ENCODE measurements at regions not wholly inside any gene's neighbourhood (a gene's known extent, or its start where the extent isn't known, plus 50 kb on each side); places are given as distances from the start of the nearest gene placed in this dataset.
"Not testable (repeated sequence)": the region's sequence is repeated elsewhere in the genome, so short reads cannot be mapped to it uniquely, and the experiment has no call there.

- H3K27me3 ChIP-seq: no peaks in the 10 kb centered on the region
- in situ Hi-C loops (cut with MboI; ENCODE audit: low sequenced_read_pairs in 4 of 4) (no loop called here), intact Hi-C loops (cut with DNase I; ENCODE audit: low total_unique reads) (no loop called here)
- DNase-seq: no peak
- ATAC-seq: no peak
- H3K36me3 ChIP-seq: no peaks in the 10 kb centered on the region
- H3K9me3 ChIP-seq: no peaks in the 10 kb centered on the region
- H3K4me1 ChIP-seq: no peaks in the 10 kb centered on the region
- no peak overlapping the region for H3K27ac ChIP-seq
- TF ChIP-seq, protein P1, sequence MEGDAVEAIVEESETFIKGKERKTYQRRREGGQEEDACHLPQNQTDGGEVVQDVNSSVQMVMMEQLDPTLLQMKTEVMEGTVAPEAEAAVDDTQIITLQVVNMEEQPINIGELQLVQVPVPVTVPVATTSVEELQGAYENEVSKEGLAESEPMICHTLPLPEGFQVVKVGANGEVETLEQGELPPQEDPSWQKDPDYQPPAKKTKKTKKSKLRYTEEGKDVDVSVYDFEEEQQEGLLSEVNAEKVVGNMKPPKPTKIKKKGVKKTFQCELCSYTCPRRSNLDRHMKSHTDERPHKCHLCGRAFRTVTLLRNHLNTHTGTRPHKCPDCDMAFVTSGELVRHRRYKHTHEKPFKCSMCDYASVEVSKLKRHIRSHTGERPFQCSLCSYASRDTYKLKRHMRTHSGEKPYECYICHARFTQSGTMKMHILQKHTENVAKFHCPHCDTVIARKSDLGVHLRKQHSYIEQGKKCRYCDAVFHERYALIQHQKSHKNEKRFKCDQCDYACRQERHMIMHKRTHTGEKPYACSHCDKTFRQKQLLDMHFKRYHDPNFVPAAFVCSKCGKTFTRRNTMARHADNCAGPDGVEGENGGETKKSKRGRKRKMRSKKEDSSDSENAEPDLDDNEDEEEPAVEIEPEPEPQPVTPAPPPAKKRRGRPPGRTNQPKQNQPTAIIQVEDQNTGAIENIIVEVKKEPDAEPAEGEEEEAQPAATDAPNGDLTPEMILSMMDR (IDR thresholded peaks at IDR 0.05 in 4 of 5, conservative IDR thresholded peaks at IDR 0.05 in 1 of 5): no peak
- TF ChIP-seq POLR2A (IDR thresholded peaks at IDR 0.05): no peak
- no peak overlapping the region for H3K4me3 ChIP-seq
Observed at GRCh38 chrX:120719622-120720021, 89.8 kb upstream of the C1GALT1C1 start.

- H3K27me3 ChIP-seq: no peaks in the 10 kb centered on the region
- ATAC-seq (no peak), DNase-seq (no peak)
- H3K36me3 ChIP-seq: no peaks in the 10 kb centered on the region
- intact Hi-C loops (cut with DNase I; ENCODE audit: low total_unique reads): no loop called here
- H3K27ac ChIP-seq: no peak overlapping the region
- TF ChIP-seq POLR2A (IDR thresholded peaks at IDR 0.05): no peak
- TF ChIP-seq, protein P1 (IDR thresholded peaks at IDR 0.05 in 4 of 5, conservative IDR thresholded peaks at IDR 0.05 in 1 of 5): no peak
- no peaks in the 10 kb centered on the region for H3K4me1 ChIP-seq
- no peak overlapping the region for H3K4me3 ChIP-seq
- in situ Hi-C loops (cut with MboI; ENCODE audit: low sequenced_read_pairs in 4 of 4): no loop called here
- H3K9me3 ChIP-seq: no peaks in the 10 kb centered on the region
Observed at GRCh38 chrX:120718969-120719368, 89.1 kb upstream of the C1GALT1C1 start.

DNA sequence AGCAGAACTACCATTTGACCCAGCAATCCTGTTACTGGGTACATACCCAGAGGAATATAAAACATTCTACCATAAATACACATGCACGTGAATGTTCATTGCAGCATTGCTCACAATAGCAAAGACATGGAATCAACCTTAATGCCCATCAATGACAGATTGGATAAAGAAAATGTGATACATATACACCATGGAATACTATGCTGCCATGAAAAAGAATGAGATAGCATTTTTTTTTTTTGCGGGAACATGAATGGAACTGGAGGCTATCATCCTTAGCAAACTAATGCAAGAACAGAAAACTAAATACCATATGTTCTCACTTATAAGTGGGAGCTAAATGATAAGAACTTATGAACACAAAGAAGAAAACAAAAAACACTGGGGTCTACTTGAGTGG lies 72.5 kb upstream of the C1GALT1C1 start:
- H3K36me3 ChIP-seq; H3K9me3 ChIP-seq; H3K4me1 ChIP-seq; DNase-seq; intact Hi-C loops (cut with DNase I; ENCODE audit: low total_unique reads); in situ Hi-C loops (cut with MboI; ENCODE audit: low sequenced_read_pairs in 4 of 4); H3K27me3 ChIP-seq; ATAC-seq; H3K27ac ChIP-seq; H3K4me3 ChIP-seq: not testable (repeated sequence)

- Histone ChIP-seq H3K9me3 (no peaks in the 10 kb centered on the region), H3K4me1 (no peaks in the 10 kb centered on the region), H3K27ac (no peak overlapping the region), H3K36me3 (no peaks in the 10 kb centered on the region), H3K4me3 (no peak overlapping the region), H3K27me3 (no peaks in the 10 kb centered on the region)
- TF ChIP-seq POLR2A (IDR thresholded peaks at IDR 0.05): no peak
- no peak for DNase-seq
- ATAC-seq: no peak
- in situ Hi-C loops (cut with MboI; ENCODE audit: low sequenced_read_pairs in 4 of 4) (no loop called here), intact Hi-C loops (cut with DNase I; ENCODE audit: low total_unique reads) (no loop called here)
Observed at GRCh38 chrX:120697053-120697452, 67.2 kb upstream of the C1GALT1C1 start.

GRCh38 chrX:120692319-120692718 lies 62.5 kb upstream of the C1GALT1C1 start:
- ATAC-seq: no peak
- no peak overlapping the region for H3K4me3 ChIP-seq
- intact Hi-C loops (cut with DNase I; ENCODE audit: low total_unique reads): no loop called here
- in situ Hi-C loops (cut with MboI; ENCODE audit: low sequenced_read_pairs in 4 of 4): no loop called here
- no peaks in the 10 kb centered on the region for H3K9me3 ChIP-seq
- no peaks in the 10 kb centered on the region for H3K36me3 ChIP-seq
- DNase-seq: no peak
- no peak overlapping the region for H3K27ac ChIP-seq
- TF ChIP-seq, protein P1 (IDR thresholded peaks at IDR 0.05 in 4 of 5, conservative IDR thresholded peaks at IDR 0.05 in 1 of 5): no peak
- no peak for TF ChIP-seq POLR2A (IDR thresholded peaks at IDR 0.05)
- H3K27me3 ChIP-seq: no peaks in the 10 kb centered on the region
- H3K4me1 ChIP-seq: no peaks in the 10 kb centered on the region

- TF ChIP-seq, protein P1 (IDR thresholded peaks at IDR 0.05 in 4 of 5, conservative IDR thresholded peaks at IDR 0.05 in 1 of 5): no peak
- no peak for TF ChIP-seq POLR2A (IDR thresholded peaks at IDR 0.05)
- no peak for DNase-seq
- H3K4me3 ChIP-seq: no peak overlapping the region
- no peak for ATAC-seq
- H3K4me1 ChIP-seq: no peaks in the 10 kb centered on the region
- H3K27ac ChIP-seq: no peak overlapping the region
- no peaks in the 10 kb centered on the region for H3K9me3 ChIP-seq
- intact Hi-C loops (cut with DNase I; ENCODE audit: low total_unique reads) (no loop called here), in situ Hi-C loops (cut with MboI; ENCODE audit: low sequenced_read_pairs in 4 of 4) (no loop called here)
- H3K36me3 ChIP-seq: no peaks in the 10 kb centered on the region
- no peaks in the 10 kb centered on the region for H3K27me3 ChIP-seq
Observed at GRCh38 chrX:120690941-120691340, 61.1 kb upstream of the C1GALT1C1 start.

Measured in gastrocnemius medialis (tissue), 4 donors.